Keratinocyte (primary cell): ENCODE measurements at regions not wholly inside any gene's neighbourhood (a gene's known extent, or its start where the extent isn't known, plus 50 kb on each side); places are given as distances from the start of the nearest gene placed in this dataset.

ENCODE experiments used
- DNase-seq: peaks from one replicate; pipeline ENCODE4 v3.0.0-alpha.2; 2011; ENCODE audit warnings: low read depth, missing footprints, low spot score
- FAIRE-seq: peaks from 2 replicates; lab custom pipeline; 2011; peaks lifted over from hg19 to GRCh38; lab: Jason Lieb, UNC
- H2AFZ ChIP-seq: 2 replicates; pipeline ENCODE4 v1.6.0; 2012; ENCODE audit warnings: low read length, control low read depth, inconsistent platforms; ENCODE audit not compliant: control insufficient read depth
- H3K27ac ChIP-seq: 2 replicates; pipeline ENCODE4 v1.5.1; 2011; ENCODE audit warnings: low read length; ENCODE audit not compliant: control insufficient read depth, insufficient read depth
- H3K27me3 ChIP-seq: 3 replicates; pipeline ENCODE4 v1.6.0; 2011; ENCODE audit warnings: low read length; ENCODE audit not compliant: control insufficient read depth, insufficient read depth; ENCODE audit errors: extremely low read depth
- H3K36me3 ChIP-seq, 2 experiments: 2 replicates in 1 of 2; 3 replicates in 1 of 2; pipeline ENCODE4 v1.5.1; 2011; ENCODE audit warnings: low read length in 2 of 2, mild to moderate bottlenecking in 1 of 2; ENCODE audit not compliant: control insufficient read depth in 2 of 2, insufficient read depth in 2 of 2; ENCODE audit errors: extremely low read depth in 1 of 2
- H3K4me1 ChIP-seq: 3 replicates; pipeline ENCODE4 v1.5.1; 2011; ENCODE audit warnings: low read length; ENCODE audit not compliant: control insufficient read depth, insufficient read depth; ENCODE audit errors: extremely low read depth
- H3K4me2 ChIP-seq: 3 replicates; pipeline ENCODE4 v1.6.0; 2011; ENCODE audit warnings: low read depth, low read length; ENCODE audit not compliant: control insufficient read depth, insufficient read depth; ENCODE audit errors: extremely low read depth
- H3K4me3 ChIP-seq, 3 experiments: fragments of 200-600 bp in 1 of 3; sonication (generic) in 1 of 3; 2 replicates in 2 of 3; 3 replicates in 1 of 3; pipeline ENCODE4 v1.5.1; 2011 to 2016; ENCODE audit warnings: low read length in 3 of 3, mild to moderate bottlenecking in 3 of 3, control low read depth in 2 of 3, inconsistent platforms in 1 of 3, low read depth in 1 of 3, mixed read lengths in 1 of 3, mixed run types in 1 of 3, moderate library complexity in 1 of 3; ENCODE audit not compliant: control insufficient read depth in 2 of 3, insufficient read depth in 2 of 3; ENCODE audit errors: extremely low read depth in 1 of 3
- H3K79me2 ChIP-seq: 2 replicates; pipeline ENCODE4 v1.6.0; 2012; ENCODE audit warnings: low read length; ENCODE audit not compliant: control insufficient read depth, insufficient read depth
- H3K9ac ChIP-seq: 3 replicates; pipeline ENCODE4 v1.6.0; 2011; ENCODE audit warnings: low read length; ENCODE audit not compliant: control insufficient read depth, insufficient read depth; ENCODE audit errors: extremely low read depth
- H3K9me1 ChIP-seq: 3 replicates; pipeline ENCODE4 v1.6.0; 2011; ENCODE audit warnings: low read length; ENCODE audit not compliant: control insufficient read depth, insufficient read depth; ENCODE audit errors: extremely low read depth
- H3K9me3 ChIP-seq: 2 replicates; pipeline ENCODE4 v1.5.1; 2012; ENCODE audit warnings: low read depth, low read length; ENCODE audit not compliant: control insufficient read depth
- H4K20me1 ChIP-seq: 3 replicates; pipeline ENCODE4 v1.6.0; 2011; ENCODE audit warnings: low read length; ENCODE audit not compliant: control insufficient read depth, insufficient read depth; ENCODE audit errors: extremely low read depth
- EZH2 ChIP-seq: IDR thresholded peaks from one replicate; pipeline ENCODE4 v1.6.1; 2012; ENCODE audit warnings: inconsistent platforms, mild to moderate bottlenecking, low read length, moderate library complexity
- dilution Hi-C: fragments of 300-500 bp; cut with MboI; formaldehyde crosslinking; loops from one replicate; pipeline ENCODE4 v1.7.0; 2020; ENCODE audit warnings: low sequenced_read_pairs; ENCODE audit not compliant: extremely low pct_ligation_motif_present
- TF ChIP-seq, protein P1 (sequence below), 3 experiments: IDR thresholded peaks in 1 of 3; conservative IDR thresholded peaks in 1 of 3; optimal IDR thresholded peaks in 1 of 3; 2 replicates in 2 of 3; 3 replicates in 1 of 3; pipeline versions ENCODE3 to v1.5.1; 2011; ENCODE audit warnings: low read length in 3 of 3, mild to moderate bottlenecking in 3 of 3, moderate library complexity in 2 of 3, control low read depth in 1 of 3, inconsistent platforms in 1 of 3; ENCODE audit not compliant: insufficient read depth in 2 of 3; ENCODE audit errors: extremely low read depth in 1 of 3

DNA sequence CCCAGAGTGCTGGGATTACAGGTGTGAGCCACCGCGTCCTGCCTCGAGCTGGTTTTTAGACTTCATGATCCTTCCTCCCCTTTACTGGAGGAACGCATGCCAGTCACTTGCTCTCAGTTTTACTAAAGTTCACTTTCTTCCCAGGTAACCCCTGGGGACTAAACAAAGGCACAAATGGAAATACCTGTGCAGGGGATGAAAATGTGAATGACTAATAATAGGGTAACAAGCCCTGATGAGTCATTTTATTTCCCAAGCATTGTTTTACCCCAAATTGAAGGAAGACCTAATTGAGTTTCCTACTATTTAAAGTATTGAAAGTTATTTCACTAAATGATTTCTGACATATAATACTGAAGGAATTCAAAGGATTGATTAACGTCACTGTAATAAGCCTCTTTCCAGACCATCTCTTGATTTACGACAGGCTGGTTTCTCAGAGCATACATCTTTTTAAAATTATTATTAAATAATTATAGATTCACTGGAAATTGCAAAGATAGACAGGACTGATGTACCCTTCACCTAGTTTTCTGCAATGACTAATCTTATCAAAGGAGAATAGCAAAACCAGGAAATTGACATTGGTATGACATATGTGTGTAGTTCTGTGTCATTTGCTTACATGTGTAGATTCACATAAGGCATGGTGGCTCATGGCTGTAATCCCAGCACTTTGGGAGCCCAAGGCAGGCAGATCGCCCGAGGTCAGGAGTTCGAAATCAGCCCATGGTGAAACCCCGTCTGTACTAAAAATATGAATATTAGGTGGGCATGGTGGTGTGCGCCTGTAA, 53.2 kb upstream of the SOD1 start:
- DNase-seq, result no peak
- no peaks in the 10 kb centered on the region for H3K9me3 ChIP-seq
- dilution Hi-C loops, result no loop called here

DNA sequence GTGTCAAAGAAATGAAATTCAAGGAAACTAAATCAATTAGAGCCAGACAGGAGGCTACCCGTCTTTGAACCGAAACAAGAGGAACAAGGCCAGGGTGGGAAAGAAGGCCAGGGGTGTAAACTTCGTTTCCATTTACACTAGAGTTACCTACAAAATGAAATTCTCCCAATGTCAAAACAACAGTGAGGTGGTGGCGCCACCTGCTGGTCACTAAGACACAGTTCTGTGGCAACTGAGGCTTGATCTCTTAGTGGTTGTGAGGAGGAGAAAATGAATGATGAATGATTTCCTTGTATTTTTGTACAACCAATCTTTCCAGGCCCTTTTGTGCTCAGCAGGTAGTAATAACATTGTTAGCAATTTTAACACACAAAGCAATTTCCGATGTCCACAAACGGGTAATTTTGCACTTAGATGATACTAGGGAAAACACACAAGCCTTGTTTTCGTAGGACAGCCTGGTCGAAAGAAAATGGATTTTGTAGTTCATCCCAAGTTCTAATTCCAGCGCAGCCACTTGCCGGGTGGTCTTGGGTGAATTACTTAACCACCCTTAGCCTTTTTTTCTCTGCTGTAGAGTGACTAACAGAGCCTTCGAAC, 54.8 kb upstream of the SOD1 start:
- H3K4me1 ChIP-seq, result peaks cover 6% of the 10 kb centered on the region
- H4K20me1 ChIP-seq, result no peaks in the 10 kb centered on the region
- dilution Hi-C loops, result no loop called here
- H3K27ac ChIP-seq, result no peak overlapping the region
- no peak overlapping the region for H3K4me2 ChIP-seq
- FAIRE-seq (peak; percentile 92), DNase-seq (no peak)
- H2AFZ ChIP-seq, result no peak overlapping the region
- no peak overlapping the region for H3K9ac ChIP-seq
- H3K36me3 ChIP-seq, result no peaks in the 10 kb centered on the region
- H3K27me3 ChIP-seq, result no peaks in the 10 kb centered on the region
- TF ChIP-seq, protein P1, sequence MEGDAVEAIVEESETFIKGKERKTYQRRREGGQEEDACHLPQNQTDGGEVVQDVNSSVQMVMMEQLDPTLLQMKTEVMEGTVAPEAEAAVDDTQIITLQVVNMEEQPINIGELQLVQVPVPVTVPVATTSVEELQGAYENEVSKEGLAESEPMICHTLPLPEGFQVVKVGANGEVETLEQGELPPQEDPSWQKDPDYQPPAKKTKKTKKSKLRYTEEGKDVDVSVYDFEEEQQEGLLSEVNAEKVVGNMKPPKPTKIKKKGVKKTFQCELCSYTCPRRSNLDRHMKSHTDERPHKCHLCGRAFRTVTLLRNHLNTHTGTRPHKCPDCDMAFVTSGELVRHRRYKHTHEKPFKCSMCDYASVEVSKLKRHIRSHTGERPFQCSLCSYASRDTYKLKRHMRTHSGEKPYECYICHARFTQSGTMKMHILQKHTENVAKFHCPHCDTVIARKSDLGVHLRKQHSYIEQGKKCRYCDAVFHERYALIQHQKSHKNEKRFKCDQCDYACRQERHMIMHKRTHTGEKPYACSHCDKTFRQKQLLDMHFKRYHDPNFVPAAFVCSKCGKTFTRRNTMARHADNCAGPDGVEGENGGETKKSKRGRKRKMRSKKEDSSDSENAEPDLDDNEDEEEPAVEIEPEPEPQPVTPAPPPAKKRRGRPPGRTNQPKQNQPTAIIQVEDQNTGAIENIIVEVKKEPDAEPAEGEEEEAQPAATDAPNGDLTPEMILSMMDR (optimal IDR thresholded peaks at IDR 0.05 in 1 of 3, IDR thresholded peaks at IDR 0.05 in 1 of 3, conservative IDR thresholded peaks at IDR 0.05 in 1 of 3; ENCODE audit: extremely low read depth in 1 of 3, insufficient read depth in 2 of 3, low read length in 3 of 3), result peak; percentile 64 to 89 (median 81)
- no peak for TF ChIP-seq EZH2
- H3K9me1 ChIP-seq, result no peaks in the 10 kb centered on the region
- no peak overlapping the region for H3K4me3 ChIP-seq
- no peaks in the 10 kb centered on the region for H3K9me3 ChIP-seq
- H3K79me2 ChIP-seq, result no peaks in the 10 kb centered on the region

More for the DNA sequence above, 53.2 kb upstream of the SOD1 start:
- Histone ChIP-seq H3K27ac (no peak overlapping the region), H4K20me1 (no peaks in the 10 kb centered on the region), H3K27me3 (no peaks in the 10 kb centered on the region), H3K4me1 (peaks cover 6% of the 10 kb centered on the region), H3K9me1 (no peaks in the 10 kb centered on the region), H3K4me2 (no peak overlapping the region), H3K79me2 (no peaks in the 10 kb centered on the region), H3K9ac (no peak overlapping the region), H3K4me3 (no peak overlapping the region), H3K36me3 (no peaks in the 10 kb centered on the region), H2AFZ (no peak overlapping the region)
- TF ChIP-seq, protein P1 (optimal IDR thresholded peaks at IDR 0.05 in 1 of 3, IDR thresholded peaks at IDR 0.05 in 1 of 3, conservative IDR thresholded peaks at IDR 0.05 in 1 of 3; ENCODE audit: extremely low read depth in 1 of 3, insufficient read depth in 2 of 3, low read length in 3 of 3), result no peak
- no peak for TF ChIP-seq EZH2
- no peak for FAIRE-seq
